Endothelial cell of hepatic sinusoid (primary cell): ENCODE measurements at regions not wholly inside any gene's neighbourhood (a gene's known extent, or its start where the extent isn't known, plus 50 kb on each side); places are given as distances from the start of the nearest gene placed in this dataset.
"Not testable (repeated sequence)": the region's sequence is repeated elsewhere in the genome, so short reads cannot be mapped to it uniquely, and the experiment has no call there.

Experiments used
- in situ Hi-C: cut with HindIII; loops from 2 replicates; pipeline ENCODE4 v1.10.0; 2017; ENCODE audit warnings: low sequenced_read_pairs

- in situ Hi-C loops = not testable (repeated sequence)
Observed at GRCh38 chr9:135195975-135196374, 108.5 kb downstream of the OLFM1 start.

GRCh38 chr9:135196474-135196873 is 109.0 kb downstream of the OLFM1 start:
- in situ Hi-C loops = no loop called here

- in situ Hi-C loops = no loop called here
Observed at GRCh38 chr9:135198144-135198543, 110.7 kb downstream of the OLFM1 start.

- in situ Hi-C loops = no loop called here
Observed at GRCh38 chr9:135198586-135199285, 111.3 kb downstream of the OLFM1 start.

- in situ Hi-C loops = no loop called here
Observed at GRCh38 chr9:135199489-135199888, 112.0 kb downstream of the OLFM1 start.

- in situ Hi-C loops = no loop called here
Observed at GRCh38 chr9:135201711-135202110, 114.2 kb downstream of the OLFM1 start.

GRCh38 chr9:135204177-135204576 is 116.7 kb downstream of the OLFM1 start:
- in situ Hi-C loops = no loop called here

GRCh38 chr9:135209136-135209535 is 121.7 kb downstream of the OLFM1 start:
- in situ Hi-C loops = no loop called here

GRCh38 chr9:135209852-135210251 is 122.4 kb downstream of the OLFM1 start:
- in situ Hi-C loops = no loop called here

GRCh38 chr9:135210676-135211523 is 123.4 kb downstream of the OLFM1 start:
- in situ Hi-C loops = no loop called here

GRCh38 chr9:135211524-135211890 is 124.0 kb downstream of the OLFM1 start:
- in situ Hi-C loops = no loop called here

GRCh38 chr9:135212961-135213360 is 125.5 kb downstream of the OLFM1 start:
- in situ Hi-C loops = no loop called here

- in situ Hi-C loops = no loop called here
Observed at GRCh38 chr9:135213566-135213965, 126.1 kb downstream of the OLFM1 start.

- in situ Hi-C loops = no loop called here
Observed at GRCh38 chr9:135214054-135214640, 126.7 kb downstream of the OLFM1 start.

GRCh38 chr9:135214706-135215105 is 127.2 kb downstream of the OLFM1 start:
- in situ Hi-C loops = no loop called here

GRCh38 chr9:135215571-135216161 is 128.2 kb downstream of the OLFM1 start:
- in situ Hi-C loops = no loop called here

GRCh38 chr9:135216236-135216635 is 128.8 kb downstream of the OLFM1 start:
- in situ Hi-C loops = no loop called here

- in situ Hi-C loops = no loop called here
Observed at GRCh38 chr9:135216791-135217441, 129.4 kb downstream of the OLFM1 start.

- in situ Hi-C loops = no loop called here
Observed at GRCh38 chr9:135217836-135218235, 130.4 kb downstream of the OLFM1 start.

GRCh38 chr9:135218331-135219225 is 131.1 kb downstream of the OLFM1 start:
- in situ Hi-C loops = no loop called here
